ENCODE measurements at regions not wholly inside any gene's neighbourhood (a gene's known extent, or its start where the extent isn't known, plus 50 kb on each side); places are given as distances from the start of the nearest gene placed in this dataset.

- Mint-ChIP-seq H3K9me3 (no peaks in the 10 kb centered on the region), H3K27me3 (peaks cover 6% of the 10 kb centered on the region), H3K4me3 (no peak overlapping the region), H3K27ac (no peak overlapping the region), H3K36me3 (no peaks in the 10 kb centered on the region), H3K4me1 (ENCODE audit: unreplicated experiment) (no peaks in the 10 kb centered on the region)
- no peak for DNase-seq (ENCODE audit: extremely low spot score, unreplicated experiment)
- TF ChIP-seq CTCF (conservative IDR thresholded peaks at IDR 0.05), result no peak
Measured at GRCh38 chrX:19172741-19173140, 50.5 kb upstream of the ADGRG2 start.

- DNase-seq (ENCODE audit: extremely low spot score, unreplicated experiment), result no peak
- Mint-ChIP-seq H3K27me3 (peaks cover 6% of the 10 kb centered on the region), H3K27ac (peak overlapping the region; percentile 5), H3K9me3 (no peaks in the 10 kb centered on the region), H3K4me3 (no peak overlapping the region), H3K4me1 (ENCODE audit: unreplicated experiment) (no peaks in the 10 kb centered on the region), H3K36me3 (no peaks in the 10 kb centered on the region)
- TF ChIP-seq CTCF (conservative IDR thresholded peaks at IDR 0.05), result no peak
Measured at GRCh38 chrX:19174401-19175025, 52.2 kb upstream of the ADGRG2 start.

- Mint-ChIP-seq H3K9me3 (no peaks in the 10 kb centered on the region), H3K36me3 (no peaks in the 10 kb centered on the region), H3K27ac (no peak overlapping the region), H3K27me3 (peaks cover 8% of the 10 kb centered on the region), H3K4me3 (no peak overlapping the region), H3K4me1 (ENCODE audit: unreplicated experiment) (no peaks in the 10 kb centered on the region)
- no peak for DNase-seq (ENCODE audit: extremely low spot score, unreplicated experiment)
- TF ChIP-seq CTCF (conservative IDR thresholded peaks at IDR 0.05), result no peak
Measured at GRCh38 chrX:19176901-19177630, 54.8 kb upstream of the ADGRG2 start.

- no peaks in the 10 kb centered on the region for H3K36me3 Mint-ChIP-seq
- no peaks in the 10 kb centered on the region for H3K4me1 Mint-ChIP-seq (ENCODE audit: unreplicated experiment)
- TF ChIP-seq CTCF (conservative IDR thresholded peaks at IDR 0.05), result no peak
- no peak overlapping the region for H3K4me3 Mint-ChIP-seq
- no peak overlapping the region for H3K27ac Mint-ChIP-seq
- no peak for DNase-seq (ENCODE audit: extremely low spot score, unreplicated experiment)
- no peaks in the 10 kb centered on the region for H3K9me3 Mint-ChIP-seq
- peaks cover 8% of the 10 kb centered on the region for H3K27me3 Mint-ChIP-seq
Measured at GRCh38 chrX:19177721-19178120, 55.5 kb upstream of the ADGRG2 start.

- Mint-ChIP-seq H3K9me3 (no peaks in the 10 kb centered on the region), H3K27ac (no peak overlapping the region), H3K4me1 (ENCODE audit: unreplicated experiment) (no peaks in the 10 kb centered on the region), H3K27me3 (peaks cover 8% of the 10 kb centered on the region), H3K36me3 (no peaks in the 10 kb centered on the region), H3K4me3 (no peak overlapping the region)
- no peak for DNase-seq (ENCODE audit: extremely low spot score, unreplicated experiment)
- TF ChIP-seq CTCF (conservative IDR thresholded peaks at IDR 0.05), result no peak
Measured at GRCh38 chrX:19178402-19178801, 56.1 kb upstream of the ADGRG2 start.

Data from type B pancreatic cell (in vitro differentiated cells).